Chondrocyte (in vitro differentiated cells): ENCODE measurements at regions not wholly inside any gene's neighbourhood (a gene's known extent, or its start where the extent isn't known, plus 50 kb on each side); places are given as distances from the start of the nearest gene placed in this dataset.

Experiments used
- DNase-seq: peaks from one replicate; pipeline ENCODE4 v3.0.0; 2021; ENCODE audit warnings: mixed read lengths, low spot score
- H3K27ac Mint-ChIP-seq: one replicate; pipeline ENCODE4 v1.8.0; 2021; ENCODE audit warnings: mild to moderate bottlenecking, moderate library complexity, mixed read lengths; ENCODE audit not compliant: unreplicated experiment
- H3K27me3 Mint-ChIP-seq: 2 replicates; pipeline ENCODE4 v1.8.0; 2021; ENCODE audit warnings: low read depth, mixed read lengths
- H3K36me3 Mint-ChIP-seq: 2 replicates; pipeline ENCODE4 v1.8.0; 2021; ENCODE audit warnings: low read depth, mixed read lengths
- H3K4me1 Mint-ChIP-seq: 2 replicates; pipeline ENCODE4 v1.8.0; 2021; ENCODE audit warnings: low read depth, mild to moderate bottlenecking, mixed read lengths
- H3K4me3 Mint-ChIP-seq: one replicate; pipeline ENCODE4 v1.8.0; 2021; ENCODE audit warnings: mild to moderate bottlenecking, moderate library complexity, mixed read lengths; ENCODE audit not compliant: unreplicated experiment
- H3K9me3 Mint-ChIP-seq: 2 replicates; pipeline ENCODE4 v1.8.0; 2021; ENCODE audit warnings: low read depth, mixed read lengths
- TF ChIP-seq, protein P1 (sequence below): fragments of 200-600 bp; sonication (generic); IDR thresholded peaks from 2 replicates; pipeline ENCODE4 v1.5.0; 2021; ENCODE audit warnings: antibody characterized with exemption, mild to moderate bottlenecking, moderate library complexity

DNA sequence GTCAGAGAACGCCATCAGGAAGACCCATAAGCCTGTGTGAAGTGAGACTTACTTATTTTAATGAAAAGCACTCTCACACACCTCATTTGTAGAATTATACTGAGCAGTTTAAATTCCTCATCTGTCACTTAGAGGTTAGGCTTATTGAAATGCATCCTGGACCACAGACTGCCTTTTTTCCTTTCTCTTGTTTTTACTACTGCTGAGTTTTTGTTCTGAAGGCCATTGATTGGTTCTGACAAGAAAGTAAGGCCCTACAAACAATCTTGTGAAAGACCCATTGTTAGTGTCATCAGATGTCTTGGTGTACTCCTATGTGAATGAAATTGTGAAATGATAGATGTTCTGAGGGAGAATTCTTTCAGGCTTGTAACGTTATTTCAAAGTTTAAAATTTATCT lies 1343.3 kb upstream of the ADGRL2 start:
- no peaks in the 10 kb centered on the region for H3K27me3 Mint-ChIP-seq
- no peak overlapping the region for H3K27ac Mint-ChIP-seq
- TF ChIP-seq, protein P1, sequence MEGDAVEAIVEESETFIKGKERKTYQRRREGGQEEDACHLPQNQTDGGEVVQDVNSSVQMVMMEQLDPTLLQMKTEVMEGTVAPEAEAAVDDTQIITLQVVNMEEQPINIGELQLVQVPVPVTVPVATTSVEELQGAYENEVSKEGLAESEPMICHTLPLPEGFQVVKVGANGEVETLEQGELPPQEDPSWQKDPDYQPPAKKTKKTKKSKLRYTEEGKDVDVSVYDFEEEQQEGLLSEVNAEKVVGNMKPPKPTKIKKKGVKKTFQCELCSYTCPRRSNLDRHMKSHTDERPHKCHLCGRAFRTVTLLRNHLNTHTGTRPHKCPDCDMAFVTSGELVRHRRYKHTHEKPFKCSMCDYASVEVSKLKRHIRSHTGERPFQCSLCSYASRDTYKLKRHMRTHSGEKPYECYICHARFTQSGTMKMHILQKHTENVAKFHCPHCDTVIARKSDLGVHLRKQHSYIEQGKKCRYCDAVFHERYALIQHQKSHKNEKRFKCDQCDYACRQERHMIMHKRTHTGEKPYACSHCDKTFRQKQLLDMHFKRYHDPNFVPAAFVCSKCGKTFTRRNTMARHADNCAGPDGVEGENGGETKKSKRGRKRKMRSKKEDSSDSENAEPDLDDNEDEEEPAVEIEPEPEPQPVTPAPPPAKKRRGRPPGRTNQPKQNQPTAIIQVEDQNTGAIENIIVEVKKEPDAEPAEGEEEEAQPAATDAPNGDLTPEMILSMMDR = no peak
- no peaks in the 10 kb centered on the region for H3K4me1 Mint-ChIP-seq
- H3K36me3 Mint-ChIP-seq = no peaks in the 10 kb centered on the region
- DNase-seq = no peak
- H3K4me3 Mint-ChIP-seq = no peak overlapping the region
- no peaks in the 10 kb centered on the region for H3K9me3 Mint-ChIP-seq

DNA sequence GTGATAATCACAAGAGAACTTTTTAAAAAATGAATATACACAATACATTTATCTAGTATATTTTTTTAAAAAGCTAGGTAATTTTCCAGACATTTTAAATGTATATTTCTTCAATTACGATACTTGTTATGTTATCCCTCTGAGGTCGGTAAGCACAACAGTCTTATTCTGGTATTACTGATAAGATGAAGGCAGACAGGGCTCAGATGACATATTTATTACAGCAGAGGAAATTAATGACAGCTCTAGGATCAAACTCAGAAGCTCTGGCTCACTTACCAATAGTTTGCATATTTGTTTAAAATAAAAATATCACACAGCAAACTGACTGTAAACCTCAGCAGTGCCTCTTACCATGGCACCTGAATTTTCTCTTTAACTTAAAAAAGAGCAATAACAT lies 1347.0 kb upstream of the ADGRL2 start:
- no peaks in the 10 kb centered on the region for H3K4me1 Mint-ChIP-seq
- no peak overlapping the region for H3K27ac Mint-ChIP-seq
- TF ChIP-seq, protein P1 = no peak
- no peak overlapping the region for H3K4me3 Mint-ChIP-seq
- no peaks in the 10 kb centered on the region for H3K36me3 Mint-ChIP-seq
- DNase-seq = no peak
- H3K27me3 Mint-ChIP-seq = no peaks in the 10 kb centered on the region
- H3K9me3 Mint-ChIP-seq = no peaks in the 10 kb centered on the region

DNA sequence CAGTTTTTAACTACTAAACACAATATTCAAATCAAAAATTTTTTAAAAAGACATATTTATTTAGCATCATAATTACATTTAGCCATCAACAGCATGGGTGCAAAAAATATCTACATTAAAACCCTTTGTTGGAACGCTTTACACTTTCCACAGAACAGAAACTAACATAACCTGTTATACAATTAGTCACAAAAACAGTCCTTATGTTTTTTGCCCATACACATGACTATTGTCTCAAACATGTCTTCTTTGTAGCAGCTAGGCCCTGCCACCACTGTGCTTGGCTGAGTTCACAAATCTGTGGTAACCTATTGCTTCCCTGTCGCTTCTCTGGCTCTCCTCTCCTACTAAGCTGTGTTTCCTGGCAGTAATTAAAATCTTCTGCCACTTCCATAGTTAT lies 1350.0 kb upstream of the ADGRL2 start:
- H3K36me3 Mint-ChIP-seq = no peaks in the 10 kb centered on the region
- peaks cover 10% of the 10 kb centered on the region for H3K4me1 Mint-ChIP-seq
- no peaks in the 10 kb centered on the region for H3K9me3 Mint-ChIP-seq
- TF ChIP-seq, protein P1 = no peak
- H3K27me3 Mint-ChIP-seq = no peaks in the 10 kb centered on the region
- no peak for DNase-seq
- H3K27ac Mint-ChIP-seq = no peak overlapping the region
- no peak overlapping the region for H3K4me3 Mint-ChIP-seq

- H3K4me3 Mint-ChIP-seq = no peak overlapping the region
- no peak for DNase-seq
- TF ChIP-seq, protein P1 = no peak
Measured at GRCh38 chr1:80448081-80448480, 1352.7 kb upstream of the ADGRL2 start.

DNA sequence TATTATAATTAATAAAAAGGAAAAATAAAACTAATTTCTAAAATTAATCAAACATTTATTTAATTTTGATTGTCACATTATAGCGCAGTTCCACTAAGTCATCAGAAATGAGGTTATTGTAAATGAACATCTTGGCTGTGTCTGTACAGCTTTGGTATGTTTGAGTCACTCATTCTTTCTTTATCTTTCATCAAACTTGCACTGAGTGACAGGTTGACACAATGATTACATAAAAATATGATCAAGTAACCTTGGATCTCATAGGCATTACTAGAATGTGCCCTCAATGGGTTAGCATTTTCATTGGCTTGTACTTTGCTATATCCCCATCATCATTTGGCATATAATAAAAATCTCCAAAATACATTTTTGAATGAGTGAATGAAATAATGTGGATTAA lies 1353.2 kb upstream of the ADGRL2 start:
- Mint-ChIP-seq H3K9me3 (no peaks in the 10 kb centered on the region), H3K27ac (no peak overlapping the region), H3K27me3 (no peaks in the 10 kb centered on the region), H3K4me1 (peaks cover 21% of the 10 kb centered on the region), H3K4me3 (no peak overlapping the region), H3K36me3 (no peaks in the 10 kb centered on the region)
- no peak for DNase-seq
- TF ChIP-seq, protein P1 = no peak

More at GRCh38 chr1:80448081-80448480, 1352.7 kb upstream of the ADGRL2 start:
- Mint-ChIP-seq H3K27ac (peak overlapping the region; percentile 69), H3K36me3 (no peaks in the 10 kb centered on the region), H3K4me1 (peaks cover 21% of the 10 kb centered on the region), H3K9me3 (no peaks in the 10 kb centered on the region), H3K27me3 (no peaks in the 10 kb centered on the region)
